ENCODE measurements at regions not wholly inside any gene's neighbourhood (a gene's known extent, or its start where the extent isn't known, plus 50 kb on each side); places are given as distances from the start of the nearest gene placed in this dataset.
A peak's percentile ranks its signal among the peaks of the same experiment; 100 is the strongest.

- no peak for FAIRE-seq
- no peak for TF ChIP-seq POLR2AphosphoS5 (IDR thresholded peaks at IDR 0.05; ENCODE audit: low read depth, low read length)
- TF ChIP-seq POU2F2 (IDR thresholded peaks at IDR 0.05; ENCODE audit: low read depth, low read length) = no peak
These were observed 120.0 kb upstream of the TBL1XR1 start for GRCh38 chr3:177317247-177317646.

GRCh38 chr3:177318559-177318958, 121.3 kb upstream of the TBL1XR1 start:
- TF ChIP-seq SPI1 (IDR thresholded peaks at IDR 0.05; ENCODE audit: low read depth, low read length) = 0 out of 2 replicates have a peak, but pooled peaks have one; percentile 4
- no peak for TF ChIP-seq POU2F2 (IDR thresholded peaks at IDR 0.05; ENCODE audit: low read depth, low read length)
- no peak for TF ChIP-seq PAX5 (IDR thresholded peaks at IDR 0.05; ENCODE audit: insufficient read depth, low read length, severe bottlenecking)
- TF ChIP-seq POLR2A (IDR thresholded peaks at IDR 0.05; ENCODE audit: low read depth, low read length) = no peak
- no peak for TF ChIP-seq POLR2AphosphoS5 (IDR thresholded peaks at IDR 0.05; ENCODE audit: low read depth, low read length)
- DNase-seq (ENCODE audit: insufficient read length, low spot score) (no peak), FAIRE-seq (peak; percentile 5)

More at GRCh38 chr3:177317247-177317646, 120.0 kb upstream of the TBL1XR1 start:
- no peak for DNase-seq (ENCODE audit: insufficient read length, low spot score)

GRCh38 chr3:177320765-177321247, 123.5 kb upstream of the TBL1XR1 start:
- DNase-seq (ENCODE audit: insufficient read length, low spot score) (no peak), FAIRE-seq (peak; percentile 93)
- TF ChIP-seq POU2F2 (IDR thresholded peaks at IDR 0.05; ENCODE audit: low read depth, low read length) (peak; percentile 57; the same call in 1 of the 2 replicates), PAX5 (IDR thresholded peaks at IDR 0.05; ENCODE audit: insufficient read depth, low read length, severe bottlenecking) (no peak), POLR2AphosphoS5 (IDR thresholded peaks at IDR 0.05; ENCODE audit: low read depth, low read length) (no peak)

- DNase-seq (ENCODE audit: insufficient read length, low spot score) (no peak), FAIRE-seq (no peak)
- no peak for TF ChIP-seq PAX5 (IDR thresholded peaks at IDR 0.05; ENCODE audit: insufficient read depth, low read length, severe bottlenecking)
- peak; percentile 35; the same call in 1 of the 2 replicates for TF ChIP-seq SPI1 (IDR thresholded peaks at IDR 0.05; ENCODE audit: low read depth, low read length)
These were observed 124.5 kb upstream of the TBL1XR1 start for GRCh38 chr3:177321819-177322218.

- no peak for TF ChIP-seq SPI1 (IDR thresholded peaks at IDR 0.05; ENCODE audit: low read depth, low read length)
- no peak for TF ChIP-seq TAF1 (IDR thresholded peaks at IDR 0.05; ENCODE audit: low read depth, low read length)
- no peak for TF ChIP-seq POLR2A (IDR thresholded peaks at IDR 0.05; ENCODE audit: low read depth, low read length)
- TF ChIP-seq PAX5 (IDR thresholded peaks at IDR 0.05; ENCODE audit: insufficient read depth, low read length, severe bottlenecking) = no peak
- no peak for TF ChIP-seq POU2F2 (IDR thresholded peaks at IDR 0.05; ENCODE audit: low read depth, low read length)
- TF ChIP-seq POLR2AphosphoS5 (IDR thresholded peaks at IDR 0.05; ENCODE audit: low read depth, low read length) = no peak
- no peak for DNase-seq (ENCODE audit: insufficient read length, low spot score)
- no peak for FAIRE-seq
These were observed 125.6 kb upstream of the TBL1XR1 start for GRCh38 chr3:177322881-177323280.

- FAIRE-seq = no peak
- no peak for TF ChIP-seq POLR2A (IDR thresholded peaks at IDR 0.05; ENCODE audit: low read depth, low read length)
- TF ChIP-seq PAX5 (IDR thresholded peaks at IDR 0.05; ENCODE audit: insufficient read depth, low read length, severe bottlenecking) = no peak
- no peak for TF ChIP-seq POU2F2 (IDR thresholded peaks at IDR 0.05; ENCODE audit: low read depth, low read length)
- no peak for TF ChIP-seq SPI1 (IDR thresholded peaks at IDR 0.05; ENCODE audit: low read depth, low read length)
- TF ChIP-seq POLR2AphosphoS5 (IDR thresholded peaks at IDR 0.05; ENCODE audit: low read depth, low read length) = no peak
- no peak for DNase-seq (ENCODE audit: insufficient read length, low spot score)
These were observed 132.6 kb upstream of the TBL1XR1 start for GRCh38 chr3:177329854-177330253.

- FAIRE-seq (no peak), DNase-seq (ENCODE audit: insufficient read length, low spot score) (no peak)
- TF ChIP-seq SPI1 (IDR thresholded peaks at IDR 0.05; ENCODE audit: low read depth, low read length) = no peak
These were observed 133.5 kb upstream of the TBL1XR1 start for GRCh38 chr3:177330779-177331178.

GRCh38 chr3:177331203-177331835, 134.0 kb upstream of the TBL1XR1 start:
- DNase-seq (ENCODE audit: insufficient read length, low spot score) = no peak
- no peak for FAIRE-seq
- no peak for TF ChIP-seq POLR2A (IDR thresholded peaks at IDR 0.05; ENCODE audit: low read depth, low read length)
- no peak for TF ChIP-seq TAF1 (IDR thresholded peaks at IDR 0.05; ENCODE audit: low read depth, low read length)
- no peak for TF ChIP-seq POLR2AphosphoS5 (IDR thresholded peaks at IDR 0.05; ENCODE audit: low read depth, low read length)
- no peak for TF ChIP-seq SPI1 (IDR thresholded peaks at IDR 0.05; ENCODE audit: low read depth, low read length)
- TF ChIP-seq POU2F2 (IDR thresholded peaks at IDR 0.05; ENCODE audit: low read depth, low read length) = no peak
- no peak for TF ChIP-seq PAX5 (IDR thresholded peaks at IDR 0.05; ENCODE audit: insufficient read depth, low read length, severe bottlenecking)

GRCh38 chr3:177332955-177333354, 135.7 kb upstream of the TBL1XR1 start:
- no peak for TF ChIP-seq SPI1 (IDR thresholded peaks at IDR 0.05; ENCODE audit: low read depth, low read length)
- TF ChIP-seq TAF1 (IDR thresholded peaks at IDR 0.05; ENCODE audit: low read depth, low read length) = no peak
- no peak for TF ChIP-seq POLR2AphosphoS5 (IDR thresholded peaks at IDR 0.05; ENCODE audit: low read depth, low read length)
- TF ChIP-seq PAX5 (IDR thresholded peaks at IDR 0.05; ENCODE audit: insufficient read depth, low read length, severe bottlenecking) = no peak
- FAIRE-seq (no peak), DNase-seq (ENCODE audit: insufficient read length, low spot score) (no peak)

- no peak for FAIRE-seq
- no peak for TF ChIP-seq POU2F2 (IDR thresholded peaks at IDR 0.05; ENCODE audit: low read depth, low read length)
- no peak for TF ChIP-seq POLR2AphosphoS5 (IDR thresholded peaks at IDR 0.05; ENCODE audit: low read depth, low read length)
- no peak for TF ChIP-seq TAF1 (IDR thresholded peaks at IDR 0.05; ENCODE audit: low read depth, low read length)
- no peak for TF ChIP-seq POLR2A (IDR thresholded peaks at IDR 0.05; ENCODE audit: low read depth, low read length)
- TF ChIP-seq PAX5 (IDR thresholded peaks at IDR 0.05; ENCODE audit: insufficient read depth, low read length, severe bottlenecking) = no peak
- no peak for TF ChIP-seq SPI1 (IDR thresholded peaks at IDR 0.05; ENCODE audit: low read depth, low read length)
- DNase-seq (ENCODE audit: insufficient read length, low spot score) = no peak
These were observed 136.5 kb upstream of the TBL1XR1 start for GRCh38 chr3:177333533-177334520.

Measured in GM12891 (cell line).